Peyer's patch (tissue), 4 donors: ENCODE measurements at regions not wholly inside any gene's neighbourhood (a gene's known extent, or its start where the extent isn't known, plus 50 kb on each side); places are given as distances from the start of the nearest gene placed in this dataset.

Experiments used
- CTCF ChIP-seq, 6 experiments: fragments of 450-650 bp in 4 of 6; fragments of 200-600 bp in 2 of 6; sonication (generic) in 1 of 6; IDR thresholded peaks; one replicate each; pipeline ENCODE4 v1.5.1; 2017 to 2019; ENCODE audit warnings: antibody characterized with exemption in 6 of 6, mild to moderate bottlenecking in 3 of 6, moderate library complexity in 1 of 6
- POLR2A ChIP-seq, 2 donors: fragments of 450-650 bp; IDR thresholded peaks; one replicate each; pipeline ENCODE4 v1.5.1; 2017; ENCODE audit warnings: antibody characterized with exemption in 2 of 2, mild to moderate bottlenecking in 2 of 2, moderate library complexity in 2 of 2

GRCh38 chr16:88130681-88131080, 179.4 kb downstream of the BANP start:
- no peak for TF ChIP-seq CTCF (IDR thresholded peaks at IDR 0.05)
- no peak for TF ChIP-seq POLR2A (IDR thresholded peaks at IDR 0.05)
